GM21529 (cell line): ENCODE measurements at regions not wholly inside any gene's neighbourhood (a gene's known extent, or its start where the extent isn't known, plus 50 kb on each side); places are given as distances from the start of the nearest gene placed in this dataset.
A peak's percentile ranks its signal among the peaks of the same experiment; 100 is the strongest.

ENCODE experiments used
- ATAC-seq: cut with Tn5 transposase; IDR thresholded peaks from one replicate; pipeline ENCODE4 v1.9.1; 2021; ENCODE audit not compliant: unreplicated experiment

DNA sequence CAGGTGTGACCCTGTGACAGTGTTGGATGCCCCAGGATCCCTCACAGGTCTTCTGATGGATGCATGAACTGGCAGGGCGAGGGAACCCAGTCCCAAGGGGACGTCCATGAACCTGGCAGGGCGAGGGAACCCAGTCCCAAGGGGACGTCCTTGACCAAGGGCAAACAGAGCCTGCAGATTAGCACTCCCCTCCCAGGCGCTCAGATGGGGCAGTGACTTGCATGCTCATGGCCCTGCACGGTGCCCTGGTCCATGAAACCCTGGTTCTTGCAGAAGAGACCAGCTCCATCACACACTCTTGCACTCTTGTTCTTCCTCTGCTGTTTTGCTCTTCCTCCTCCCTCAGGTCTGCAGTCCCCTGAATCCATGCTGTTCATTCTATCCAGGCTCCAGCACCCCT lies 192.7 kb downstream of the GALR1 start:
- ATAC-seq: no peak

GRCh38 chr18:77444385-77444784 lies 194.7 kb downstream of the GALR1 start:
- no peak for ATAC-seq

DNA sequence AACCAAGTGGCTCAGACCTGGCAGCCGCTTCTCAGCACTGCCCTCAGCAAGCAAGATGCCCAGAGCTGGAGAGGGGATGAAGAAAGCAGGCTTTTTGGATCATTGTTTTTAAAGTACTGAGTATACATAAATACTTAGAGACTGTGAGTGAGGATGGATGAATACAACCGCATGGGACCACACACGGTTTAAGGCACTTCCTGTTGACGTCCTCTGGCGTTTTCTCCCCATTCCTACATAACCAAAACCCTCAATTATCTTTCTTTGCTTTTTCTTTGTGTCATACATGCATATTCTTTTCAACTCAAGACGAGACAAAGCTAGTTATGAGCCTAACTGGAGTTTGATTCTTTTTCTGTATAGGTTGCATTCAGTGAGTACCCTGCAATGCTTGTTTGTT lies 198.4 kb downstream of the GALR1 start:
- no peak for ATAC-seq

- ATAC-seq: no peak
These were observed 205.4 kb downstream of the GALR1 start for GRCh38 chr18:77455004-77455403.

- no peak for ATAC-seq
These were observed 208.0 kb downstream of the GALR1 start for GRCh38 chr18:77457681-77458080.

DNA sequence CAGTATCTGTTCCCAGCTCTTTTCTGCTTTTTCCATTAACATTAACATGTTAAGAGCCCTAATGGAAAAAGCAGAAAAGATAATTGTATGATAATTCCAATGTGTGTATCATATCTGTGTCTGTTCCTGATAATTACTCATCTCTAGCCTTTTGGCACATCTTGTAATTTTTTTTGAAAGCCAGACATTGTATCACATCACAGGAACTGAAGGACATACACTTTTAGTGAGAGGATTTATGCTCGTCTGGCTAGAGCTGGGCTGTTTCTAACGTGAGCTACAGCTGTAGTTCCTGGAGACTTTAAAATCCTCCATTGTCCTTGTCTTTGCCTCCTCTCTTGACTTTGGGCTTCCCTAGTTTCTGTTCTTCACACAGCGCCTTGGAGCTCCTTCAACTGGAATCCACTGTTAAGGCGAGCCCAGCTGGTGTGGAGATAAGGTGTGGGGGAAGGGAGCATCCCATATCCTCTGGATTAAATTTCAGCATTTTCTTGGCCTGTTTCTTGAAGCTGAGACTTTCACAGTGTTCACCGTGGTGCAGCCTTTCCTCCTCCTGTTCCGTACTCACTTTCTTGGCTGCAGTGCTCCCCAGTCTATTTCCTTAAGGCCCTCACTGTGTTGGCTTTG lies 211.5 kb downstream of the GALR1 start:
- ATAC-seq: no peak

- ATAC-seq: no peak
These were observed 215.3 kb downstream of the GALR1 start for GRCh38 chr18:77464917-77465316.

GRCh38 chr18:77466890-77467289 lies 217.2 kb downstream of the GALR1 start:
- no peak for ATAC-seq

DNA sequence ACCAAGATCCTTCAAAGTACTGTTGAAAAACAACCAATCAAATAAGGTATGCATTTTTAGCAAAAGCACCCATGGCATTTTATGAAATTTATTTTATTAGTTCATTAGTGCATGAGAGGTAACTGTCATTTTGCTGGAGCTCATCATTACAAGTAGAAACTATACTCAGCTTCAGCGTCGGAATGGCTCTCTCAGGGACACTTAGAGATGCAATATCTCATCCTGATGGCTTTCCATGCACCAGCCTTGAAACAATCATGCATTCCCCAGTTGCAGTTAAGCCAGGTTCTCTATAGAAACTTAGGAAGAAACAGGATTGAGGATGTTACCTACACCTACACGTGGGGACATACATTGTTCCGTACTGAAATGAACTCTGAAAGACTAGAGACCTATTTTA lies 219.5 kb downstream of the GALR1 start:
- ATAC-seq: no peak

- ATAC-seq: no peak
These were observed 221.1 kb downstream of the GALR1 start for GRCh38 chr18:77470569-77471413.

DNA sequence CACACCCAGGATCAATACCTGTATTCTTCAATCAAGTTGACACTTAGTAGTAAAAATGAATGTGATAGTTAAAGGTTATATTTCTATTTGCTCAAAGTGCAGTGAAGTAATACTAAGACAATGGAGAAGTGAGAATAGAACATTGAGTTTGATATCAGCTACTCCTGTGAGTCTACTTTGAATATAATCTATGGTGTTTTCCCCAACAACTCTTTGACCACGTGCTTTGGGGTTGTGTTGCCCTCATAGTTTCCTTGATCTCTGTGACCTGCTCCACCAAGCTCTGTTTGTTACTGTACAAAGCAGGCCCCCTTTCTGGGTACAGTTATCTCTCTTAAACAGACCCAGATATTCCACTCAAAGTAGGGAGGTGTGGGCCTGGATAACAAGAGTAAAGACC lies 222.9 kb downstream of the GALR1 start:
- no peak for ATAC-seq

DNA sequence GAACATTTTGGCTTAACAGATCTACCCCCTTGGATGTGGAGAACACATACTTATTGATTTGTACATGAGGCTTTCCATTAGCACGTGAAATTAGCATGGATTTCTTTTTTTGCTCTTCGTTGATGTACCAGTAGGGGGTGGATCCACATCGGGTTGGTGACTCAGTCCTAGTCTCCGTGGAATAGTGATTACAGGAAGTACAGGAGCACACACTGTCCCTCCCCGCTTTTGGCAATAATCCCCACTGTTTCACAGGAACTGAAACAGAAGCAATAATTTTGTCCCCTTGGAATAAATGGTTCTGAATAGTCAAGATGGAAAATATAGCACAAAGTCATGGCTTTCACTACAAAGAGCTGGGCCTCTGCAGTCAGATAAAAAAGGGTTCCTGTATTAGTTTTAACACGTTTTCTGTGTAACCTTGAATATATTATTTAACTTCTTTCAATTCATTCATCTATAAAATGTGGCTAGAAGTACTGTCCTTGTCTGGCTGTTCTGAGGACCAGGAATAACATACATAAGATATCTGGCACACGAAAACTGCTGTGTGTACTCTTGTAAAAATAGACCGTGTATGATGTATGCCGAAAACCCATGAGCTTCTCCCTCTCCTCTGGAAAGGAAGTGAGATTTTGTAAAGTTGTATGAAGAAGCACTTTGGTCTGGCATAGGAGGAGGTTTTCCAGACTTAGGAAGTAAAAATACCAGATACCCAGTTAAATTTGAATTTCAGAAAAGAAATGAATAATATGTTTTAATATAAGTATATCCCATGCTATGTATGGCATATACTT lies 229.2 kb downstream of the GALR1 start:
- no peak for ATAC-seq

GRCh38 chr18:77481541-77481940 lies 231.9 kb downstream of the GALR1 start:
- no peak for ATAC-seq

DNA sequence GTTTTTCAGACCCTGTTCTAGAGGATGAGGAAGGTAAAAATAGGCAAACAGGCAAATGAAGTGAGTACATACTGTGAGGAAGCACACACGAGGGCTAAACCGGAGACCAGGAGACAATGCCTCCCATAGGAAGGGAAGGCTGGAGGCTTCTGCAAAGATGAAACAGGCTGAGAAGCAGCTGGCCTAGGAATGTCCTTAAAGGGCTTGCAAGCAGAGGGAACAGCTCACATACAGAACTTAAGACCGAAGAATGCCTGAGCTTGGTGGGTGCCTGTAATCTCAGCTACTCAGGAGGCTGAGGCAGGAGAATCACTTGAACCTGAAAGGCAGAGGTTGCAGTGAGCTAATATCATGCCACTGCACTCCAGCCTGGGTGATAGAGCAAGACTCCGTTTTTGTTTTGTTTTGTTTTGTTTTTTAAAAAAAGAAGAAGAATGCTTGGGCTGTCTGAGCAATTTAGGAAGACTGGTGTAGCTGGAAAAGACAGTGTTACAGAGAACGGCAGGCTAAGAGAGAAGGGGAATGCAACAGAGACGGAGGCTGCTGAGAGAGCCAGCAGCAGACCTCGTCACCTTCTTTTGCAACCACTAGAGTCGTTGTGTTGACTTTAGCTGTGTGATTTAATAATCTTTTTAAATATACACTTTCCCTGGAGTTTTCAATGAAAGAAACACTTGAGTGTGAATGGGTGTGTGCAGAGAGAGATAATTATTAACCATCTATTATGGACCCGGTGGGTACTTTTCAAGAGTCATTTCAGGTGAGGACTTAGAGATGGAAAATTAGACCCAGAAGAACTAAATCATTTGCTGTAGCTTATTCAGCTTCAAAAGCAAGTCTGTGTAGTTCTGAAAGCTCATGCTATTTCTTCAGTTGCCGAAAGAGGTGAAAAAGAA lies 232.8 kb downstream of the GALR1 start:
- ATAC-seq: no peak

DNA sequence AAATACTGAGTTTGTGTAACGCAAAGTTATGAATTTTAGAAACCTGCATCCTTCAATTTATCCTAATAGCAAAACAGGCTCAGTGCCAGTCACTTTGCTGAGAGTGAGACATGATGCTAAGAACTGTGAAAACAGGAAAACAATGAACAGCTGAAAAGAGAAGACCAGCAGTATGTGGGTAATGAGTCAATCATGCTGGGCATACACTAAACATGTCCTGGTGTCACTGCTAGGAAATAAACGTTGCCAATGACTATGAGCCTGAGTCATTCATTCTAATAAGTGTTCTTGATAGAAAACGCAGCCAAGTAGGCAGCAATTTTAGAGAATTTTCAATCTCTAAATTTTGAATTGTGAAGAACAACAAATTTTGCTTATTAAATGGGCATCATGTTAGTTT lies 237.3 kb downstream of the GALR1 start:
- no peak for ATAC-seq

- peak; percentile 68 for ATAC-seq
These were observed 238.5 kb downstream of the GALR1 start for GRCh38 chr18:77487951-77488740.

DNA sequence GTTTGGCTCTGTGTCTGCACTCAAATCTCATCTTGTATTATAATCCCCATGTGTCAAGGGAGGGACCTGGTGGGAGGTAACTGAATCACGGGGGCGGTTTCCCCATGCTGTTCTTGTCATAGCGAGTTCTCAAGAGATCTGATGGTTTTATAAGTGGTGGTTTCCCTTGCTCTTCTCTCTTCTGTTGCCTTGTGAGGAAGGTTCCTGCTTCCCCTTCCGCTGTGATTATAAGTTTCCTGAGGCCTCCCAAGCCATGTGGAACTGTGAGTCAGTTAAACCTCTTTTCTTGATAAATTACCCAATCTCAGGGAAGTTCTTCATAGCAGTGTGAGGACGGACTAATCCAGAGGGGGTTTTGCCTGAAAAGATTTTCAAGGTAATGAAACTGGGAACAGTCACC lies 245.4 kb downstream of the GALR1 start:
- ATAC-seq: no peak

- no peak for ATAC-seq
These were observed 246.5 kb downstream of the GALR1 start for GRCh38 chr18:77495982-77496690.

DNA sequence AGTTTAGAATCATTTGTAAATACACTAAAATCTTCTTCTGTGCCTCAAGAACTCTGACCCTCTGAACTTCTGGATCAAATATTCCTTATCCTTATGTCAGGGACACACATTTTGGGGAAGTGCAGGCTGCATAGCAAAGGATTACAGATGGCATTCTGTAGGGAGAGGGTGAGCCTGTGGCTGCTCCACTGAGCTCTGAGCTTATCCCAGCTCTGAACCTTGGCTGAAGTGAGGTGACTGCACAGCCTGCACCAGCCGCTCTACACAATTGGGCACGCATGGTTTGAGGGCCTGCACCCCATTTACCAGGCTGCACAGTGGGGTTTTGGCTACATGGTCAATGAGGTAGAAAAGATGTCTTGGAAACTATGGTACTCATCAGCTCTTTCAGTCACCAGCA lies 251.6 kb downstream of the GALR1 start:
- ATAC-seq: no peak
